ENCODE measurements at regions not wholly inside any gene's neighbourhood (a gene's known extent, or its start where the extent isn't known, plus 50 kb on each side); places are given as distances from the start of the nearest gene placed in this dataset.

GRCh38 chr14:98168211-98168985 is 1103.6 kb downstream of the BCL11B start:
- no peak for DNase-seq (ENCODE audit: low spot score)
- Mint-ChIP-seq H3K27ac (ENCODE audit: unreplicated experiment) (no peak overlapping the region), H3K9me3 (ENCODE audit: unreplicated experiment) (no peaks in the 10 kb centered on the region), H3K4me1 (ENCODE audit: unreplicated experiment) (peaks cover 4% of the 10 kb centered on the region), H3K36me3 (ENCODE audit: low read depth, unreplicated experiment) (no peaks in the 10 kb centered on the region), H3K4me3 (ENCODE audit: unreplicated experiment) (no peak overlapping the region), H3K27me3 (ENCODE audit: unreplicated experiment) (peaks cover 6% of the 10 kb centered on the region)
- TF ChIP-seq, protein P1, sequence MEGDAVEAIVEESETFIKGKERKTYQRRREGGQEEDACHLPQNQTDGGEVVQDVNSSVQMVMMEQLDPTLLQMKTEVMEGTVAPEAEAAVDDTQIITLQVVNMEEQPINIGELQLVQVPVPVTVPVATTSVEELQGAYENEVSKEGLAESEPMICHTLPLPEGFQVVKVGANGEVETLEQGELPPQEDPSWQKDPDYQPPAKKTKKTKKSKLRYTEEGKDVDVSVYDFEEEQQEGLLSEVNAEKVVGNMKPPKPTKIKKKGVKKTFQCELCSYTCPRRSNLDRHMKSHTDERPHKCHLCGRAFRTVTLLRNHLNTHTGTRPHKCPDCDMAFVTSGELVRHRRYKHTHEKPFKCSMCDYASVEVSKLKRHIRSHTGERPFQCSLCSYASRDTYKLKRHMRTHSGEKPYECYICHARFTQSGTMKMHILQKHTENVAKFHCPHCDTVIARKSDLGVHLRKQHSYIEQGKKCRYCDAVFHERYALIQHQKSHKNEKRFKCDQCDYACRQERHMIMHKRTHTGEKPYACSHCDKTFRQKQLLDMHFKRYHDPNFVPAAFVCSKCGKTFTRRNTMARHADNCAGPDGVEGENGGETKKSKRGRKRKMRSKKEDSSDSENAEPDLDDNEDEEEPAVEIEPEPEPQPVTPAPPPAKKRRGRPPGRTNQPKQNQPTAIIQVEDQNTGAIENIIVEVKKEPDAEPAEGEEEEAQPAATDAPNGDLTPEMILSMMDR (IDR thresholded peaks at IDR 0.05; ENCODE audit: unreplicated experiment), result no peak

DNA sequence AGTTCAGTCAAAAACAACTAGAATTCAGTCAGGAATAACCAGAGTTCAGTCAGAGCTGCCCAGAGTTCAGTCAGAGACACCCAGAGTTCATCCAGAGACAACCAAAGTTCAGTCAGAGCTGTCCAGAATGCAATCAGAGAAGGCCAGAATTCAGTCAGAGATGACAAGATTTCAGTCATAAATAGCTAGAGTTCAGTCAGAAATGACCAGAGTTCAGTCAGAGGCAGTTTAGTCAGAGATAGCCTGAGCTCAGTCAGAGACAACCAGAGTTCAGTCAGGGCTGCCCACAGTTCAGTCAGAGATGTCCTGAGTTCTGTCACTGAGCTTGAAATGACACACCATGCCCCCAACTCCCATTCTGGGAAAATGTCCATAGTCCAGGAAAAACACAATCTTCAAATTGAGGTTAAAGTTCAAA is 1102.8 kb downstream of the BCL11B start:
- H3K9me3 Mint-ChIP-seq (ENCODE audit: unreplicated experiment), result no peaks in the 10 kb centered on the region
- peaks cover 8% of the 10 kb centered on the region for H3K4me1 Mint-ChIP-seq (ENCODE audit: unreplicated experiment)
- H3K27ac Mint-ChIP-seq (ENCODE audit: unreplicated experiment), result no peak overlapping the region
- H3K4me3 Mint-ChIP-seq (ENCODE audit: unreplicated experiment), result no peak overlapping the region
- H3K36me3 Mint-ChIP-seq (ENCODE audit: low read depth, unreplicated experiment), result no peaks in the 10 kb centered on the region
- TF ChIP-seq, protein P1 (IDR thresholded peaks at IDR 0.05; ENCODE audit: unreplicated experiment), result no peak
- no peak for DNase-seq (ENCODE audit: low spot score)
- peaks cover 6% of the 10 kb centered on the region for H3K27me3 Mint-ChIP-seq (ENCODE audit: unreplicated experiment)

DNA sequence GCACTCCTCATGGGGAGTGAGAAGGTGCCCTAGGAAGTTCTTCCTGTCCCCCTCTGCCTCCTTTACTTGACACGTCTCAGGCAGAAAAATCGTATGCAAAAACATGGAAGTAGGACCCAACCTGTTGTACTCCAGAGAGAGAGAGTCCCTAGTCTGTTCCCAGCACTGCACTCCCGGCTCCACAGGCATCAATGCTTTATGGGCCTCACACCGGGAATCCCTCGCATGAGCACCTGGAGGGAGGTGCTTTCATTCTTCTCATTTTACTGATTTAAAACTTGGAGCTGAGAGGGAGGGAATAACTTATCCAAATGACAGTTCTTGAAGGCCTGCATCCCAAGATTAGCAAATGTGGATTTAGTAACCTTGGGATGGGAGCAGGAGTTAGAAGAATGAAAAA is 1101.4 kb downstream of the BCL11B start:
- no peaks in the 10 kb centered on the region for H3K36me3 Mint-ChIP-seq (ENCODE audit: low read depth, unreplicated experiment)
- no peak overlapping the region for H3K27ac Mint-ChIP-seq (ENCODE audit: unreplicated experiment)
- H3K27me3 Mint-ChIP-seq (ENCODE audit: unreplicated experiment), result peaks cover 6% of the 10 kb centered on the region
- H3K9me3 Mint-ChIP-seq (ENCODE audit: unreplicated experiment), result no peaks in the 10 kb centered on the region
- TF ChIP-seq, protein P1 (IDR thresholded peaks at IDR 0.05; ENCODE audit: unreplicated experiment), result no peak
- H3K4me3 Mint-ChIP-seq (ENCODE audit: unreplicated experiment), result no peak overlapping the region
- DNase-seq (ENCODE audit: low spot score), result no peak
- H3K4me1 Mint-ChIP-seq (ENCODE audit: unreplicated experiment), result peaks cover 8% of the 10 kb centered on the region

DNA sequence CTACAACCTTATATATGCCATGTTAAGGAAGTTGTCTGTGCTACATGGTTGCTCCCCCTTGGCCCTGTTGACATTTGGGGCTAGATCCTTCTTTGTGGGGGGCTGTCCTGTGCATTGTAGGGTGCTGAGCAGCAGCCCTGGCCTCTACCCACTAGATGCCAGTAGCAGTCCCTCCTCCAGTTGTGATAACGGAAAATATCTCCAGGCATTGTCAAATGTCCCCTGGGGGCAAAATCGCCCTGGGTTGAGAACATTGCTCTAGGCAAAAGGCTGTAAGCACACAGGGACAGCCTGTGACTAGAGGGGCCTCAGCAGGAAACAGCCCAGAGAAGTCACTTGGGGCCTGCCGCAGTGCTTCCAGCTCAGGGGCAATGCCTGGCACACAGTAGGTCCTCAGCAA is 1100.3 kb downstream of the BCL11B start:
- H3K4me3 Mint-ChIP-seq (ENCODE audit: unreplicated experiment), result no peak overlapping the region
- TF ChIP-seq, protein P1 (IDR thresholded peaks at IDR 0.05; ENCODE audit: unreplicated experiment), result no peak
- H3K9me3 Mint-ChIP-seq (ENCODE audit: unreplicated experiment), result no peaks in the 10 kb centered on the region
- no peak overlapping the region for H3K27ac Mint-ChIP-seq (ENCODE audit: unreplicated experiment)
- no peaks in the 10 kb centered on the region for H3K36me3 Mint-ChIP-seq (ENCODE audit: low read depth, unreplicated experiment)
- H3K4me1 Mint-ChIP-seq (ENCODE audit: unreplicated experiment), result peaks cover 8% of the 10 kb centered on the region
- peaks cover 6% of the 10 kb centered on the region for H3K27me3 Mint-ChIP-seq (ENCODE audit: unreplicated experiment)
- no peak for DNase-seq (ENCODE audit: low spot score)

DNA sequence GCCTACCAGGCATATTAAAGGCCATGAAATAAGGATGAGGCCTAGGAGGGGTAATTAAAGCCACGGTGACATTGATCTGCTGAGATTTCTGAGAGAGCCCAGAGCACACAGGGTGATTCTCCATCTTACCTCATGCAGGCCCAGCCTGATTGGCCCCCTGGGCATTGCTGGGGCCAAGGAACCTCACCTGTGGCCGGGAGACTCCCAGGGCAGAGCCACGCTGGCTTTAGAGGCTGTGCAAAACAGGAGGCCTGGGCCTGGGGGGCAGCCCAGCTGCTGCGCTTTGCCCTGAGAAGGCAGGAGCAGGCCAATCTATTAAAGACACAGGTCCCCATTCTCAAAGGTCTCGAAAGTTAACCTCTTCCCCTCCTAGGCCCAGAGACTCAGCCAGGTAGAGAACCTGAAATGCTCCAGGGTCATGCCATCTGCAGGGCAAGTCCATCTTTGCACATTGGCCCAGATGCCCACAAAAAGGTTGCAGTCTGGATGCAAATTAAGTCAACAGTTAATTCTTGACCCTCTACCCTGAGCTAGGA is 1099.7 kb downstream of the BCL11B start:
- H3K27me3 Mint-ChIP-seq (ENCODE audit: unreplicated experiment), result peaks cover 6% of the 10 kb centered on the region
- peaks cover 8% of the 10 kb centered on the region for H3K4me1 Mint-ChIP-seq (ENCODE audit: unreplicated experiment)
- TF ChIP-seq, protein P1 (IDR thresholded peaks at IDR 0.05; ENCODE audit: unreplicated experiment), result no peak
- no peak overlapping the region for H3K27ac Mint-ChIP-seq (ENCODE audit: unreplicated experiment)
- no peak overlapping the region for H3K4me3 Mint-ChIP-seq (ENCODE audit: unreplicated experiment)
- no peak for DNase-seq (ENCODE audit: low spot score)
- no peaks in the 10 kb centered on the region for H3K9me3 Mint-ChIP-seq (ENCODE audit: unreplicated experiment)
- no peaks in the 10 kb centered on the region for H3K36me3 Mint-ChIP-seq (ENCODE audit: low read depth, unreplicated experiment)
